ENCODE measurements at regions not wholly inside any gene's neighbourhood (a gene's known extent, or its start where the extent isn't known, plus 50 kb on each side); places are given as distances from the start of the nearest gene placed in this dataset.

- DNase-seq (no peak), ATAC-seq (no peak)
- intact Hi-C loops (cut with DNase I), result no loop called here
- Histone ChIP-seq H3K27me3 (no peaks in the 10 kb centered on the region), H3K4me3 (no peak overlapping the region), H3K4me1 (no peaks in the 10 kb centered on the region), H3K36me3 (no peaks in the 10 kb centered on the region), H3K9me3 (no peaks in the 10 kb centered on the region), H3K27ac (no peak overlapping the region)
- TF ChIP-seq CTCF (IDR thresholded peaks at IDR 0.05), result no peak
These were observed 183.3 kb upstream of the PUM3 start for GRCh38 chr9:3027210-3027609.

GRCh38 chr9:3023449-3023848 lies 179.6 kb upstream of the PUM3 start:
- Histone ChIP-seq H3K4me3 (no peak overlapping the region), H3K27ac (no peak overlapping the region), H3K4me1 (no peaks in the 10 kb centered on the region), H3K9me3 (no peaks in the 10 kb centered on the region), H3K36me3 (no peaks in the 10 kb centered on the region), H3K27me3 (no peaks in the 10 kb centered on the region)
- intact Hi-C loops (cut with DNase I), result no loop called here
- TF ChIP-seq CTCF (IDR thresholded peaks at IDR 0.05), result no peak
- ATAC-seq (no peak), DNase-seq (no peak)

- no peaks in the 10 kb centered on the region for H3K4me1 ChIP-seq
- intact Hi-C loops (cut with DNase I), result no loop called here
- H3K9me3 ChIP-seq, result no peaks in the 10 kb centered on the region
- H3K27ac ChIP-seq, result no peak overlapping the region
- no peak for TF ChIP-seq CTCF (IDR thresholded peaks at IDR 0.05)
- no peak for DNase-seq
- H3K4me3 ChIP-seq, result no peak overlapping the region
- ATAC-seq, result no peak
- H3K27me3 ChIP-seq, result no peaks in the 10 kb centered on the region
- H3K36me3 ChIP-seq, result no peaks in the 10 kb centered on the region
These were observed 174.9 kb upstream of the PUM3 start for GRCh38 chr9:3018691-3019230.

- Histone ChIP-seq H3K4me1 (no peaks in the 10 kb centered on the region), H3K9me3 (no peaks in the 10 kb centered on the region), H3K36me3 (no peaks in the 10 kb centered on the region), H3K27me3 (no peaks in the 10 kb centered on the region), H3K4me3 (no peak overlapping the region), H3K27ac (no peak overlapping the region)
- ATAC-seq (no peak), DNase-seq (no peak)
- intact Hi-C loops (cut with DNase I), result no loop called here
- no peak for TF ChIP-seq CTCF (IDR thresholded peaks at IDR 0.05)
These were observed 174.2 kb upstream of the PUM3 start for GRCh38 chr9:3018071-3018470.

- TF ChIP-seq CTCF (IDR thresholded peaks at IDR 0.05), result no peak
- no peak for DNase-seq
- H3K4me3 ChIP-seq, result no peak overlapping the region
- H3K9me3 ChIP-seq, result peaks cover 0 to 4% of the 10 kb centered on the region in 2 donors
- H3K27me3 ChIP-seq, result no peaks in the 10 kb centered on the region
- no peaks in the 10 kb centered on the region for H3K36me3 ChIP-seq
- no peak for ATAC-seq
- H3K27ac ChIP-seq, result no peak overlapping the region
- intact Hi-C loops (cut with DNase I), result no loop called here
- H3K4me1 ChIP-seq, result no peaks in the 10 kb centered on the region
These were observed 170.3 kb upstream of the PUM3 start for GRCh38 chr9:3014178-3014577.

All from left lung (tissue), 4 donors.